ENCODE measurements at regions not wholly inside any gene's neighbourhood (a gene's known extent, or its start where the extent isn't known, plus 50 kb on each side); places are given as distances from the start of the nearest gene placed in this dataset.

DNA sequence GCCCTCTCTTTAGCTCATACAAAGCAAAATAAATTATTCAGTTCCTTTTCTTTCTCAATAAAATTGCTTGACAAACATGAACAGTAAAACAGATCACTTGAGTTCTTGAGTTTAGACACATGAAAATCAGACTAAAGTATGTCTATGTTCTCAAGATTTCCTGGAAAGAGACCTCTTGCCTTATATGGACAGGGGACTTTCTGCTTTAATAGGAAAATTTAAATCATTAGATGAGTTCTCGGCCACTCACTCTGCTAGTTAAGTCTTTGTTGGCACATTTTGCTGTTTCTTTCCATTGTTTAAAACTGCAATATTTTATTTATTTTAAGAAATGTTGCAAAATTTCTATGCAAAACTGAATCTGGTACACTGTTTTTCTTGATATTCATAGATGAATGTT, 207.8 kb downstream of the RND3 start:
- Histone ChIP-seq H3K79me2 (ENCODE audit: insufficient read depth, low read length) (no peaks in the 10 kb centered on the region), H3K9me3 (ENCODE audit: insufficient read depth, low read depth, low read length) (peaks cover 14% of the 10 kb centered on the region), H3F3A (ENCODE audit: low read depth) (no peaks in the 10 kb centered on the region), H3K4me1 (ENCODE audit: insufficient read depth, low read length, poor library complexity, severe bottlenecking) (no peaks in the 10 kb centered on the region), H3K27me3 (ENCODE audit: insufficient read depth, low read length, poor library complexity, severe bottlenecking) (no peaks in the 10 kb centered on the region), H3K36me3 (ENCODE audit: insufficient read depth, low read length) (no peaks in the 10 kb centered on the region), H3K4me2 (ENCODE audit: low read depth, low read length, poor library complexity, severe bottlenecking) (no peak overlapping the region), H4K20me1 (ENCODE audit: insufficient read depth, low read length, poor library complexity, severe bottlenecking) (no peaks in the 10 kb centered on the region), H3K9me2 (replicated peaks; ENCODE audit: low read depth, low read length) (no peaks in the 10 kb centered on the region), H3K4me3 (ENCODE audit: low read length, poor library complexity, severe bottlenecking) (no peak overlapping the region), H2AFZ (ENCODE audit: low read length) (no peak overlapping the region), H3K9ac (ENCODE audit: low read depth, low read length, poor library complexity, severe bottlenecking) (no peak overlapping the region)
- TF ChIP-seq, protein P1, sequence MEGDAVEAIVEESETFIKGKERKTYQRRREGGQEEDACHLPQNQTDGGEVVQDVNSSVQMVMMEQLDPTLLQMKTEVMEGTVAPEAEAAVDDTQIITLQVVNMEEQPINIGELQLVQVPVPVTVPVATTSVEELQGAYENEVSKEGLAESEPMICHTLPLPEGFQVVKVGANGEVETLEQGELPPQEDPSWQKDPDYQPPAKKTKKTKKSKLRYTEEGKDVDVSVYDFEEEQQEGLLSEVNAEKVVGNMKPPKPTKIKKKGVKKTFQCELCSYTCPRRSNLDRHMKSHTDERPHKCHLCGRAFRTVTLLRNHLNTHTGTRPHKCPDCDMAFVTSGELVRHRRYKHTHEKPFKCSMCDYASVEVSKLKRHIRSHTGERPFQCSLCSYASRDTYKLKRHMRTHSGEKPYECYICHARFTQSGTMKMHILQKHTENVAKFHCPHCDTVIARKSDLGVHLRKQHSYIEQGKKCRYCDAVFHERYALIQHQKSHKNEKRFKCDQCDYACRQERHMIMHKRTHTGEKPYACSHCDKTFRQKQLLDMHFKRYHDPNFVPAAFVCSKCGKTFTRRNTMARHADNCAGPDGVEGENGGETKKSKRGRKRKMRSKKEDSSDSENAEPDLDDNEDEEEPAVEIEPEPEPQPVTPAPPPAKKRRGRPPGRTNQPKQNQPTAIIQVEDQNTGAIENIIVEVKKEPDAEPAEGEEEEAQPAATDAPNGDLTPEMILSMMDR (conservative IDR thresholded peaks at IDR 0.05; ENCODE audit: low read length), result no peak
- TF ChIP-seq EZH2phosphoT487 (IDR thresholded peaks at IDR 0.05; ENCODE audit: borderline replicate concordance), result no peak

DNA sequence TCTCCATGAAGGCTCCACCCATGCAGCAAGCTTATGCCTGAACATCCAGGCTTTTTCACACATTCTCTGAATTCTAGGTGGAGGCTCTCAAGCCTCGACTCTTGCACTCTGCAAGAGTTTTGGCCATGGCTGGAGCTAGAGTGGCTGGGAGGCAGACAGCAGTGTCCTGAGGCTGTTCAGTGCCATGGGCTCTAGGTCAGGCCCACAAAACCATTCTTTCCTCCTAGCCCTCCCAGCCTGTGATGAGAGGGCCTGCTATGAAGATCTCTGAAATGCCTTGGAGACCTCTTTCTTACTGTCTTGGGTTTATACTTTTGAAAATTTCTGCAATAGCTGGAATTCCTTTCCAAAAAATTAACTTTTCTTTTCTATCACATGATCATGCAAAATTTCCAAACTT, 210.7 kb downstream of the RND3 start:
- H3K9me2 ChIP-seq (replicated peaks; ENCODE audit: low read depth, low read length), result no peaks in the 10 kb centered on the region
- no peaks in the 10 kb centered on the region for H3K36me3 ChIP-seq (ENCODE audit: insufficient read depth, low read length)
- no peaks in the 10 kb centered on the region for H4K20me1 ChIP-seq (ENCODE audit: insufficient read depth, low read length, poor library complexity, severe bottlenecking)
- H3K9me3 ChIP-seq (ENCODE audit: insufficient read depth, low read depth, low read length), result peaks cover 14% of the 10 kb centered on the region
- no peak overlapping the region for H3K9ac ChIP-seq (ENCODE audit: low read depth, low read length, poor library complexity, severe bottlenecking)
- no peaks in the 10 kb centered on the region for H3F3A ChIP-seq (ENCODE audit: low read depth)
- no peak overlapping the region for H3K4me3 ChIP-seq (ENCODE audit: low read length, poor library complexity, severe bottlenecking)
- H3K4me2 ChIP-seq (ENCODE audit: low read depth, low read length, poor library complexity, severe bottlenecking), result no peak overlapping the region
- no peak overlapping the region for H2AFZ ChIP-seq (ENCODE audit: low read length)
- no peaks in the 10 kb centered on the region for H3K27me3 ChIP-seq (ENCODE audit: insufficient read depth, low read length, poor library complexity, severe bottlenecking)
- no peaks in the 10 kb centered on the region for H3K4me1 ChIP-seq (ENCODE audit: insufficient read depth, low read length, poor library complexity, severe bottlenecking)
- TF ChIP-seq, protein P1 (conservative IDR thresholded peaks at IDR 0.05; ENCODE audit: low read length), result no peak
- no peak for TF ChIP-seq EZH2phosphoT487 (IDR thresholded peaks at IDR 0.05; ENCODE audit: borderline replicate concordance)
- H3K79me2 ChIP-seq (ENCODE audit: insufficient read depth, low read length), result no peaks in the 10 kb centered on the region

DNA sequence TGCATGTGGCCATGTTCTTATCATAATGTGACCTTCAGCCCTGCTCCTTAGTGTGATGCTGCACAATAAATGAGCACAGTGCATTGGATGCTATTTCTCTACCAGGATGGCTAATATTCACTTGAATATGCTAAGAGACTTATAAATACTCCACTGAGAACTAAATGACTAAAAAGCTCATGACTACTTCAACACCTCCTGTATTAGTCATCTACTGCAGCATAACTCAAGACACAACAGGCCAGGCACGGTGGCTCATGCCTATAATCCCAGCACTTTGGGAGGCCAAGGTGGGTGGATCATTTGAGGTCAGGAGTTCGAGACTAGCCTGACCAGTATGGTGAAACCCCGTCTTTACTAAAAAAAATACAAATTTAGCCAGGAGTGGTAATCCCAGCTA, 213.4 kb downstream of the RND3 start:
- Histone ChIP-seq H3K9me3 (ENCODE audit: insufficient read depth, low read depth, low read length) (peaks cover 11% of the 10 kb centered on the region), H3K4me3 (ENCODE audit: low read length, poor library complexity, severe bottlenecking) (no peak overlapping the region), H3F3A (ENCODE audit: low read depth) (no peaks in the 10 kb centered on the region), H3K9ac (ENCODE audit: low read depth, low read length, poor library complexity, severe bottlenecking) (no peak overlapping the region), H2AFZ (ENCODE audit: low read length) (no peak overlapping the region), H3K36me3 (ENCODE audit: insufficient read depth, low read length) (no peaks in the 10 kb centered on the region), H3K4me2 (ENCODE audit: low read depth, low read length, poor library complexity, severe bottlenecking) (no peak overlapping the region), H3K27me3 (ENCODE audit: insufficient read depth, low read length, poor library complexity, severe bottlenecking) (no peaks in the 10 kb centered on the region), H3K9me2 (replicated peaks; ENCODE audit: low read depth, low read length) (no peaks in the 10 kb centered on the region), H3K4me1 (ENCODE audit: insufficient read depth, low read length, poor library complexity, severe bottlenecking) (no peaks in the 10 kb centered on the region), H4K20me1 (ENCODE audit: insufficient read depth, low read length, poor library complexity, severe bottlenecking) (no peaks in the 10 kb centered on the region), H3K79me2 (ENCODE audit: insufficient read depth, low read length) (no peaks in the 10 kb centered on the region)
- no peak for TF ChIP-seq EZH2phosphoT487 (IDR thresholded peaks at IDR 0.05; ENCODE audit: borderline replicate concordance)
- TF ChIP-seq, protein P1 (conservative IDR thresholded peaks at IDR 0.05; ENCODE audit: low read length), result no peak

Data from Loucy (cell line).